ENCODE measurements at regions not wholly inside any gene's neighbourhood (a gene's known extent, or its start where the extent isn't known, plus 50 kb on each side); places are given as distances from the start of the nearest gene placed in this dataset.
"Not testable (repeated sequence)": the region's sequence is repeated elsewhere in the genome, so short reads cannot be mapped to it uniquely, and the experiment has no call there.

DNA sequence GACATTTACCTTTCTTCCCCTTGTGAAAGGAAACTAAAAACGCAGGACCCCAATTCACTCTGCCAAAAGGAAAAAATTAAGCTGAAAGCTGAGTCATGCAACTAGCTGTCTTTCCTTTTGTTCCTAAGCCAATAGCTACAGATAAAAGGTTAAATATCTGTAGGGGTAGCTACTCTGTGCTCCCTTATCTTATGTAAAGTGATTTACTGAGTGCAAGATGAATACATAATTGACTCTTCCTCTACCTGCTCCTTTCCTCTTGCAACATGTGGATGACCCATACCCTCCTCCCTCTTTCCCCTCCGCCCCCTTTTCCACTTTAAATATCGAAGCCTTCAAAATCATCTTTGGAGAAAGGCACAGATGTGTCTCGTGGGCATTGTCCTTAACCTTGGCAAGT is 68.0 kb upstream of the ZNF157 start:
- no peak for DNase-seq

GRCh38 chrX:47306471-47307023 is 63.8 kb upstream of the ZNF157 start:
- not testable (repeated sequence) for DNase-seq

- peak; percentile 34 for DNase-seq
These were observed 58.2 kb upstream of the ZNF157 start for GRCh38 chrX:47311932-47312774.

DNA sequence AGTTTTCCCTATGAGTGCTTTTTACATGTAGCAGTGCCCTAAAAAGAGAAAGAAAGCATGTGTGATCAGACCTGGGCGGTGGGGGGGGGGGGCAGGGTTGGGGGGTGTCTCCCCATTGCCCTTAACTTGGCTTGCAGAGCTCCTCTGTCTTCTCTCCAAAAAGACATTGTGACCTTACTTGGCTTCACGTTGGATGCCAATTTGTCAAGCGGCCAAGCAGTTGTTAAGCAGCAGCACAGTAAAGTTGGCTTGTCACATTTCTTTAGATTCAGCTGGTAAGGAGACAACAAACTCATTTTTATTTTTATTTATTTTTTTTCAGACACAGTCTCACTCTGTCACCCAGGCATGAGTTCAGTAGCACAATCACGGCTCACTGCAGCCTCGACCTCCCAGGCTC is 57.3 kb upstream of the ZNF157 start:
- DNase-seq, result no peak

DNA sequence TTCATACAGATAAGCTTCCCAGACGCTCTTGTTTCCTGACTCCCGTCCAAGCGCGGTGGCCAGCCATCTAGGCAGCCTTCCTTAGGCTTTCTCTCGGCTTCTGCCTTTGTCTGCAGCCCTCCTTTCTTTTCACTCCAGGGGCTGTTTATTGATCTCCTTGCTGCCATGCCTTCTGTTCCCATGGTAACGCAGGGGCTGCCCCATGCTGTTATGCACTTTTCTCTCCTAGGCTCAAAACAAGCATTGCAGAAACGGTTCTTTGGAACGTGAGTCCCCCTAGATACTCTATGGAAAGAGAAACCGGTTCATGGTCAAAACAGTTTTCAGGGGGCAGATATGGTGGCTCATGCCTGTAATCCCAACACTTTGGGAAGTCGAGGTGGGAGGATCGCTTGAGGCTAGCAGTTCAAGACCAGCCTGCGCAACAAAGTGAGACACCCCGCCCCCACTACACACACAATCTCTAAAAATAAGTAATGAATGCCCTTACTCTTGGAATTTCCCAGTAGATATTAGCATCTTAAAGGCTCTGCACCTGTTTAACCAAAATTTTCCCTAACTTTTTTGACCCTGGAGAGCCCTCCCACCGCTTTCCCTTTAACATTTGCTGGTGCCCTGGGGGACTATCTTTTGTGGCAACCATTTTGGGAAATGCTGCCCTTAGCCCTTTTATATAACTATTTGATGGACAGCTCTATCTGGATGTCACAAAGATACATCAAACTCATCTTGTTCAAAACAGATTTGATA is 53.9 kb upstream of the ZNF157 start:
- no peak for DNase-seq

All from activated CD8-positive, alpha-beta memory T cell treated with anti-CD3 and anti-CD28 coated beads, Interleukin-2, amount 50 U/mL, for 4 hours (primary cell).